HEK293 (cell line): ENCODE measurements at regions not wholly inside any gene's neighbourhood (a gene's known extent, or its start where the extent isn't known, plus 50 kb on each side); places are given as distances from the start of the nearest gene placed in this dataset.

Source experiments
- OSR2 ChIP-seq: fragments of 450-650 bp; formaldehyde crosslinking; IDR thresholded peaks from 2 replicates; pipeline ENCODE4 v1.5.1; 2016; ENCODE audit warnings: missing biosample characterization, missing genetic modification characterization
- PBX3 ChIP-seq: sonication (generic); formaldehyde crosslinking; IDR thresholded peaks from 2 replicates; pipeline ENCODE4 v1.8.1; 2022; ENCODE audit warnings: mild to moderate bottlenecking, moderate library complexity, missing genetic modification reagents
- ZFP3 ChIP-seq: fragments of 450-650 bp; formaldehyde crosslinking; IDR thresholded peaks from 2 replicates; pipeline ENCODE4 v1.5.1; 2016; ENCODE audit warnings: low read depth, missing biosample characterization, missing genetic modification characterization
- ZNF184 ChIP-seq: fragments of 450-650 bp; IDR thresholded peaks from 2 replicates; pipeline ENCODE4 v1.5.1; 2018; ENCODE audit warnings: missing biosample characterization, mild to moderate bottlenecking, missing genetic modification characterization
- ZNF221 ChIP-seq: fragments of 450-650 bp; formaldehyde crosslinking; IDR thresholded peaks from 2 replicates; pipeline ENCODE4 v1.5.1; 2017; ENCODE audit warnings: missing biosample characterization, missing genetic modification characterization, borderline replicate concordance
- ZNF239 ChIP-seq: fragments of 450-650 bp; formaldehyde crosslinking; IDR thresholded peaks from 2 replicates; pipeline ENCODE4 v1.5.1; 2016; ENCODE audit warnings: missing biosample characterization, missing genetic modification characterization
- ZNF292 ChIP-seq: fragments of 450-650 bp; formaldehyde crosslinking; IDR thresholded peaks from 2 replicates; pipeline ENCODE4 v1.5.1; 2016; ENCODE audit warnings: low read depth, missing biosample characterization, missing genetic modification characterization, borderline replicate concordance
- ZNF510 ChIP-seq: fragments of 450-650 bp; formaldehyde crosslinking; IDR thresholded peaks from 2 replicates; pipeline ENCODE4 v1.5.1; 2018; ENCODE audit warnings: mild to moderate bottlenecking, missing genetic modification characterization, missing biosample characterization; ENCODE audit not compliant: insufficient replicate concordance
- ZNF670 ChIP-seq: fragments of 450-650 bp; formaldehyde crosslinking; IDR thresholded peaks from 2 replicates; pipeline ENCODE4 v1.5.1; 2016; ENCODE audit warnings: missing biosample characterization, missing genetic modification characterization, low read depth
- TF ChIP-seq, protein P1 (sequence below): fragments of 450-650 bp; formaldehyde crosslinking; IDR thresholded peaks from 2 replicates; pipeline ENCODE4 v1.5.1; 2016; ENCODE audit warnings: missing biosample characterization, missing genetic modification characterization
- TF ChIP-seq, protein P2 (sequence below): fragments of 450-650 bp; formaldehyde crosslinking; IDR thresholded peaks from 2 replicates; pipeline ENCODE4 v1.5.1; 2016; ENCODE audit warnings: missing biosample characterization, missing genetic modification characterization
- TF ChIP-seq, protein P3 (sequence below): fragments of 450-650 bp; formaldehyde crosslinking; IDR thresholded peaks from 2 replicates; pipeline ENCODE4; 2016; ENCODE audit warnings: missing biosample characterization, missing genetic modification characterization

DNA sequence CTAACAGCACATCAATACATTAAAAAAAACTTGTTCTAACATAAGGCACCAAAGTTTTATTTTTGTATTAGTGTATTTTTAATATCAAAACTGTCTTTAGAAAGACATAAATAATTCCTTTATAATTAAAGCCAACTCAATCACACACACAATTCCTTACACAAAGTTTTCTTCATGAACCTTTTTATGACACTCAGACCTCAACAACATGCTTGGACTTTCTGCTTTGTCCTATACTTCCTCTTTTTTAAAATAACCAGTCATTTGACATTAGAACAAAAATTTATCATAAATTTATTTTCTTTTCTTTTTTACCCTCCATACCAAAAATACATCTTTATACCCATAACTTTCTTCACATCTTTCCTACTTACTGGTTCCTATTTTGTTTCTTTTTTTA is 292.0 kb upstream of the ARID1B start:
- TF ChIP-seq OSR2, result no peak
- TF ChIP-seq, protein P1, sequence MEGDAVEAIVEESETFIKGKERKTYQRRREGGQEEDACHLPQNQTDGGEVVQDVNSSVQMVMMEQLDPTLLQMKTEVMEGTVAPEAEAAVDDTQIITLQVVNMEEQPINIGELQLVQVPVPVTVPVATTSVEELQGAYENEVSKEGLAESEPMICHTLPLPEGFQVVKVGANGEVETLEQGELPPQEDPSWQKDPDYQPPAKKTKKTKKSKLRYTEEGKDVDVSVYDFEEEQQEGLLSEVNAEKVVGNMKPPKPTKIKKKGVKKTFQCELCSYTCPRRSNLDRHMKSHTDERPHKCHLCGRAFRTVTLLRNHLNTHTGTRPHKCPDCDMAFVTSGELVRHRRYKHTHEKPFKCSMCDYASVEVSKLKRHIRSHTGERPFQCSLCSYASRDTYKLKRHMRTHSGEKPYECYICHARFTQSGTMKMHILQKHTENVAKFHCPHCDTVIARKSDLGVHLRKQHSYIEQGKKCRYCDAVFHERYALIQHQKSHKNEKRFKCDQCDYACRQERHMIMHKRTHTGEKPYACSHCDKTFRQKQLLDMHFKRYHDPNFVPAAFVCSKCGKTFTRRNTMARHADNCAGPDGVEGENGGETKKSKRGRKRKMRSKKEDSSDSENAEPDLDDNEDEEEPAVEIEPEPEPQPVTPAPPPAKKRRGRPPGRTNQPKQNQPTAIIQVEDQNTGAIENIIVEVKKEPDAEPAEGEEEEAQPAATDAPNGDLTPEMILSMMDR (tag by site-specific recombination), result no peak
- TF ChIP-seq ZNF221 (tag by site-specific recombination), result no peak
- TF ChIP-seq, protein P2, sequence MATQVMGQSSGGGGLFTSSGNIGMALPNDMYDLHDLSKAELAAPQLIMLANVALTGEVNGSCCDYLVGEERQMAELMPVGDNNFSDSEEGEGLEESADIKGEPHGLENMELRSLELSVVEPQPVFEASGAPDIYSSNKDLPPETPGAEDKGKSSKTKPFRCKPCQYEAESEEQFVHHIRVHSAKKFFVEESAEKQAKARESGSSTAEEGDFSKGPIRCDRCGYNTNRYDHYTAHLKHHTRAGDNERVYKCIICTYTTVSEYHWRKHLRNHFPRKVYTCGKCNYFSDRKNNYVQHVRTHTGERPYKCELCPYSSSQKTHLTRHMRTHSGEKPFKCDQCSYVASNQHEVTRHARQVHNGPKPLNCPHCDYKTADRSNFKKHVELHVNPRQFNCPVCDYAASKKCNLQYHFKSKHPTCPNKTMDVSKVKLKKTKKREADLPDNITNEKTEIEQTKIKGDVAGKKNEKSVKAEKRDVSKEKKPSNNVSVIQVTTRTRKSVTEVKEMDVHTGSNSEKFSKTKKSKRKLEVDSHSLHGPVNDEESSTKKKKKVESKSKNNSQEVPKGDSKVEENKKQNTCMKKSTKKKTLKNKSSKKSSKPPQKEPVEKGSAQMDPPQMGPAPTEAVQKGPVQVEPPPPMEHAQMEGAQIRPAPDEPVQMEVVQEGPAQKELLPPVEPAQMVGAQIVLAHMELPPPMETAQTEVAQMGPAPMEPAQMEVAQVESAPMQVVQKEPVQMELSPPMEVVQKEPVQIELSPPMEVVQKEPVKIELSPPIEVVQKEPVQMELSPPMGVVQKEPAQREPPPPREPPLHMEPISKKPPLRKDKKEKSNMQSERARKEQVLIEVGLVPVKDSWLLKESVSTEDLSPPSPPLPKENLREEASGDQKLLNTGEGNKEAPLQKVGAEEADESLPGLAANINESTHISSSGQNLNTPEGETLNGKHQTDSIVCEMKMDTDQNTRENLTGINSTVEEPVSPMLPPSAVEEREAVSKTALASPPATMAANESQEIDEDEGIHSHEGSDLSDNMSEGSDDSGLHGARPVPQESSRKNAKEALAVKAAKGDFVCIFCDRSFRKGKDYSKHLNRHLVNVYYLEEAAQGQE (tag by site-specific recombination), result no peak
- no peak for TF ChIP-seq ZNF239
- TF ChIP-seq ZNF510 (tag by site-specific recombination), result no peak
- TF ChIP-seq ZFP3 (tag by site-specific recombination), result no peak
- TF ChIP-seq ZNF292 (tag by site-specific recombination), result no peak
- TF ChIP-seq PBX3 (CRISPR knock-in tag), result no peak
- TF ChIP-seq ZNF670 (tag by site-specific recombination), result no peak
- TF ChIP-seq, protein P3, sequence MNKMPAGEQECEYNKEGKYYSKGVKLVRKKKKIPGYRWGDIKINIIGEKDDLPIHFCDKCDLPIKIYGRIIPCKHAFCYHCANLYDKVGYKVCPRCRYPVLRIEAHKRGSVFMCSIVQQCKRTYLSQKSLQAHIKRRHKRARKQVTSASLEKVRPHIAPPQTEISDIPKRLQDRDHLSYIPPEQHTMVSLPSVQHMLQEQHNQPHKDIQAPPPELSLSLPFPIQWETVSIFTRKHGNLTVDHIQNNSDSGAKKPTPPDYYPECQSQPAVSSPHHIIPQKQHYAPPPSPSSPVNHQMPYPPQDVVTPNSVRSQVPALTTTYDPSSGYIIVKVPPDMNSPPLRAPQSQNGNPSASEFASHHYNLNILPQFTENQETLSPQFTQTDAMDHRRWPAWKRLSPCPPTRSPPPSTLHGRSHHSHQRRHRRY (tag by site-specific recombination), result no peak
- no peak for TF ChIP-seq ZNF184 (tag by site-specific recombination)
